CD4-positive, alpha-beta T cell treated with Interleukin-6 at 100 ng/mL for 8 hours (primary cell): ENCODE measurements at regions not wholly inside any gene's neighbourhood (a gene's known extent, or its start where the extent isn't known, plus 50 kb on each side); places are given as distances from the start of the nearest gene placed in this dataset.

Experiments
- DNase-seq: peaks from one replicate; pipeline ENCODE4 v3.0.0-alpha.2; 2020; ENCODE audit warnings: mixed read lengths, low spot score

DNA sequence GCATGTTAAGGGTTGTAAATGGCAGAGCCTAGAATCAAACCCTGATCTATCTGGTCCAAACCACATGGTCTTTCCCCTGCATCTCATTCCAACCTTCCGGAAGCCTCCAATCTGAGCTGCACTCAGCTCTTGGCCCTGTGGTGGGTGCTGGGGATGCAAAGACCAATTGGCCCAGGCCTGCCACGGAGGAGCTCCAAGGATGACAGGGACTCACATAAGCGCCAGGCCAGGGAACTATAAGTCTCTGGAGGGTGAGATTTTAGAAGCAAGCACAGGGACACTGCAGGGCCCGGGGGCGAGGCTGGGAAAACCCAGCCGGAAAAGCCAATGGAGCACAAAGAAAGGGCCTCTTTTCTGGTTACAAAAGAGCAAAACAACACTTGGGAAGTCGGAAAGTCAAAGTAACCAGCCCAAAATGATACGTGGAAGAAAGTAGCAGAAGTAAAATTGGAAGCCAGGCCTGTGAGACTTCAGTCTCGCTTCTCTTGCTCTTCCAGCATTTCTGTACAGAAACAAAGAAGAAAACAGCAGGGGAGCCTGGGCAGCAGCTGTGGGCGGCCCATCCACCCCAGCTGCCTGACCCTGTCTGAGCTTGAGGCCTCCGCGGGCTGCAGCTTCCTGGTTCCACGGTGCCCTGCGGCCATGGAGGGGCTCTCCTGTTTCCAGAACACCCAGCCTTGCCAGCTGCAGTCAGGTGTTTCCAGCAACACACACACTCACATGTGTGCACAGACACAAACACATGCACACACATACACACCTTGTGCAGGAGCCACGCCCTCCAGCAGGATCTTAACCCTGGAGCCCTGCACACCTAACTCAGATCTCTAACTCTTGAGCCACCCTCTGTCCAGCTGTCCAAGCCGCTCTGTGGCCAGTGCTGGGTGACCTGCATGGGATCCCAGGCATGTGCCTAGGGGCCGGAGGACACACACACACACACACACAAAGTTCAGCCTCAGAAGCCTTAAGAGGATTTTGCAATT, 178.2 kb downstream of the BCL11B start:
- DNase-seq, result no peak

DNA sequence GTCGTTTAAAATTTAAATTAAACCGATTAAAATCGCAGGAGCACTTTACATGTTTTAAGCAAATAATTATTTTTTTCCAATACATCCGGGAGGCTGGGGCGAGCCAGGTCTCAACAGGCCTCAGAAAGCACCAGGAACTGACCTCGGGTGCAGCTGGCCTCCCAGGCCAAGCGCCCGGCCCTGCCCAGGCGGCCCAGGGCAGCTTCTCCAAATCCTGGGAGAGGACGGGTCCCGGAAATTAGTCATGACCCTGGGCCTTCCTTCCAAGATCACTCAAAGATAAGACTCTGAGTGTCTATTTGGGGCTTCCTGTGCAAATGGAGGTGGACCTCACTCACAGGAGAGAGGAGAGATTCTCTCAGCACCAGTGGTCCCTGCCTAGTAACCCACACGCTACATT, 177.1 kb downstream of the BCL11B start:
- DNase-seq, result no peak

DNA sequence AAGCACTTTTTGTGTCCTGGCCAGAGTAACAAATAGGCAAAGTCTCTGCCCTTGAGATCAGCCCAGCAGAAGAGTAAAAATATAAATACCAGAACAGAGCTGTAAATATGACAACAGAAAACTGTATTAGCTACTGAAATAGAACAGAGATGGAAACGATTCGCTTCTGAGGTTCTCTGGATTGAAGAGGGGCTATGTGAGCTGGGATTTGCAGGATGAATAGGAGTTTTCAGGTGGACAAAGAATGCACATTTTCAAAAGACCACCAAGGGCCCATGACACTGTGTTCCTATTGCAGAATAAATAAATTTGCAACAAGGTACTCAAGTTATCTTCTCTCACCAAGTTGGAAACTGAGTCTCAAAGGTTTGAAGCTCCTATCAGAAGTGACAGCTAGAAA, 176.6 kb downstream of the BCL11B start:
- no peak for DNase-seq

DNA sequence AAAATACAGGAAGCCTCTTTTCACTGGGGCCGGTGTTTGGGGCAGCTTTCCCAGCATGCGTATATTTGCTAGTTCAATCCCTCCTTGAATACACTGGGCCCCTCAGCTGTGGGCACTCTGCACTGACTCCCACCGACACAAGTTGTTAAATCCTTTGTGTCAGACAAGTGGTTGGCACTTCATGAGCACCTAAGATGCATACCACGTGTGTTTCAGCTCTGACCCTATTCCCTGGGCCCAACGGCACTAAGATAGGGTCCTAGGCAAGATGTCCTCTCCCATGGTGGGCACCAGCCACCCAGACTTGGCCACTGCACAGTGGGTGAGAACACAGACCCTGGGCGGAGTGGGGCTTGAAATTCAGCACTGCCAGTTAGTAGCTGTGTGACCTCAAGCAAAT, 173.8 kb downstream of the BCL11B start:
- DNase-seq, result no peak

DNA sequence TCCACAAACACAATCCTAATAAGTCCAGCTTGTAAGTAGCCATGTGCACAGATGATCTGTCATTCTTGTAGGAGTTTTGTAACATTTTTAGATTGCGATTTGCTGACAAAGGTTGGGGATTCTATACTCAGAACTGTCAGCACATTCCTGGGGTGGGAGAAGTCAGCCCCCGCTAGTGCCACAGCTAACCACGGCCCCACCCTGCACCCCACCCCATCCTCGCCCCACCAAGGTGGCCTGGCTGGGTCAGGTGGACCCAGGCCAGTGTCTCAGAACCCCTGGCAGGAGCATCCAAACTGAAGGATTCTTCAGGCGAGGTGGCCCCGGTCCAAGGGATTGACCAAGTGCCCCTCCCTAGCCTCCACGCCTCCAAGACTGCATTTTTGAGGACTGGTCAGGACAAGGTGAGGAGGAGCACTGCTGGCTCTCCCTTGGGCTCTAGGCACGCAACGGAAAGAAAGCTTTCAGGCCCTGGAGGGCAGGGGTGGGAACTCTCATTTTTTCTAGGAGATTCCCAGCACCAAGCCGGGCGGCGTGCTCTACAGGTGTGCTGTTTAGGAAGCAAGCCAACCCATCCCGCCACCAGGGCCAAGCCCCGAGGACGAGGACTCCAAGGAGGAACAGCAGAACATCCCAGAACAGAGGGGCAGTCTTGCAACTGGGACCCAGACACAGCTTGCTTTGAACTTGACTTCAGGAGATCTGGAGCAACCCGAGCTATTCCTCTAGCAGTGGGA, 172.8 kb downstream of the BCL11B start:
- DNase-seq, result no peak

DNA sequence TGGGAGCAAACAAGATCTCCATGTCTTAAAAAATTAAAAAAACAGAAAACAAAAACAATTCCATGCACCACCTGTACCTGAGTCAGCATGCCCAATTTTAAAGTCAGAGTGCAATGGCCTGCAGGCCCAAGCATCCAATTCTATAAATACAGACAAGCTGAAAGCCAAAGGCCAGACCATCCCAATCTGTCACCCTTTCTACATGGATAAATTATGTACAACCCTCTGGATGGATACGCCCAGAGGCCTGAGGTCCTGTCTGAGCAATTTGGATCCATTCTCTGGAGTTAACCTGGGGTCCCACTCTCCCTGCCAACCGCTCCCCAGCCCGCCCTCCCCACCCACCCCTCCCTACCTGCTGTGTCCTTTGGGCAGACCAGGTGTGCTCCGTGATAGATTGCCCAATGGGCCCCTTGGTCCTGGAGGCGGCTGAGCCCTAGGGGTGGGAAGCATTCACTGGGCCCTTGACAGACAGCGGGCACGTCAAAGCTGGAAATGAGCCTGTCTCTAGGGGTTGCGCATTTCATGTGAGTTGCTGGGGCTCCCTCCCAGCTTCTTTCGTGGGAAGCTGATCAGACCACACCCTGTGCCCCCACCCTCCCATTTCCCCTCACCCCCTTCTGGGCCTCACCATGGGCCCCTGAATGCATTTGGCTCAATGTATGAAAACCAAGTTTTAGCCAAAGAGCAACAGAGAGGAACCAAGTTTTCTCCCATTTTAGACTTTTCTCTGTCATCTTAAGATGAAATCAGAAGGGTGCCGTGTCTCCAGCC, 171.3 kb downstream of the BCL11B start:
- DNase-seq, result no peak

DNA sequence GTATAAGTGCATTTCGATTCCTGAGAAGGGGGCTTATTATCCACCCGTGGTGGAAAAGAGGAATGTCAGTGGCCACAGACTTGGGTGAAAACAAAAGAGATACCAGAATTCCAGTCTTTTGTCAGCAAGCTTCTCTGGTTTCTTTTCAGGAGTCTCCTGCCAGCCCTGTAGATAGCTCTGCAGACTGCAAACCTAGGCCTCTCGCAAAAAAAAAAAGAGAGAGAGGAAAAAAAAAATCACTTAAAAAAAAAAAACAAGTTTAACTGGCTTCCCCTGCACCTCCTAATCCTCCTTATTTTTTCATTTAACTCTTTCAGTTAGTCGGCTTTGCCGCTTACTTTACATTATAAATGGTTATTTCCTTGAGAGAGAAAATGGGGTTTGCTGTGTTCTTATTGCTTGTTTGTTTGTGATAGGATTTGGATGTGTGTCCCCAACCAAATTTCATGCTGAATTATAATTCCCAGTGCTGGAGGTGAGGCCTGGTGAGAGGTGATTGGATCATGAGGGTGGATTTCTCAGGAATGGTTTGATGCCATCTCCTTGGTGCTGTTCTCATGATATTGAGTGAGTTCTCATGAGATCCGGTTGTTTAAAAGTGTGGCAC, 170.0 kb downstream of the BCL11B start:
- DNase-seq, result no peak

DNA sequence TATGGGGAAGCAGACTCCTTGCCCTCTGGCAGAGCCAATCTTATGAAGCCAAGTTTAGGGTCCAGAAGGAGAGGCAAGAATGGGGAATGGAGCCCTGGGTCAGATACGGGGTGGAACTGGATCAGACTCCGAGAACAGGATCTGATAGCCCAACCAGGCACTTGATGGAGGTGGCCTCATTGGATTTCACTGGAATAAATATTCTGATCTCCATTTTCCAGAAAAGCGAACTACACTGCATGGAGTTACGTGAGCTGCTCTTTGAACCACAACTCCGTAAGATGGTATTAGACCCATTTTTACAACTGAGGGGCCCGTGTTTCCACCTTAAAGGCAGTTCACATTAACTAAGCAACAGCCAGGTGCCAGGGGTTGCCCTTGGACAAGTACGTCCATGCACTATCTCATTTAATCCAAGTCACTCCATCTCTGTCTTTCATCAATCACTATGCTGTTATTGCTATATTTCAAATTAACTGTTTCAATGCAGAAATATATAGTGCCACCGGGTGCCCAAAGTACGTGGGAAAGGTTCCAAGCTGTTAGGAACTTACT, 155.2 kb downstream of the BCL11B start:
- DNase-seq, result no peak

DNA sequence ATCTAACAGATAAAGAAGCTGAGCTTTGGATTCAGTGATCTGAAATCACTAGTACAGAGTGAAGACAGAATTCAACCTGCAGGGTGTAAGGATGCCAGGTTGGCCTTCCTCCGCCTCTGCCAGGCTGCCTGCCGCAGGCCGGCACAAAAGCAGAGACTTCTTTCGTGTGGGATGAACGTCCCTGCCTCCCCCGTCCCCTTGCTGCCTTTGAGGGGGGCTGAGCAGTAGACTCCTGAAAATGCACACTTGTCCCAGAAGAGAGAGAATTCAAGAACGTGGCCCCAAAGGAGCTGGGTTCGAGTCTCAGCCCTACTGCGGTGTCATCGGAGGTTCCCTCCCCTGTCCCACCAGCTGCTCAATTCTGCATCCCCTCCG, 154.3 kb downstream of the BCL11B start:
- DNase-seq, result no peak

DNA sequence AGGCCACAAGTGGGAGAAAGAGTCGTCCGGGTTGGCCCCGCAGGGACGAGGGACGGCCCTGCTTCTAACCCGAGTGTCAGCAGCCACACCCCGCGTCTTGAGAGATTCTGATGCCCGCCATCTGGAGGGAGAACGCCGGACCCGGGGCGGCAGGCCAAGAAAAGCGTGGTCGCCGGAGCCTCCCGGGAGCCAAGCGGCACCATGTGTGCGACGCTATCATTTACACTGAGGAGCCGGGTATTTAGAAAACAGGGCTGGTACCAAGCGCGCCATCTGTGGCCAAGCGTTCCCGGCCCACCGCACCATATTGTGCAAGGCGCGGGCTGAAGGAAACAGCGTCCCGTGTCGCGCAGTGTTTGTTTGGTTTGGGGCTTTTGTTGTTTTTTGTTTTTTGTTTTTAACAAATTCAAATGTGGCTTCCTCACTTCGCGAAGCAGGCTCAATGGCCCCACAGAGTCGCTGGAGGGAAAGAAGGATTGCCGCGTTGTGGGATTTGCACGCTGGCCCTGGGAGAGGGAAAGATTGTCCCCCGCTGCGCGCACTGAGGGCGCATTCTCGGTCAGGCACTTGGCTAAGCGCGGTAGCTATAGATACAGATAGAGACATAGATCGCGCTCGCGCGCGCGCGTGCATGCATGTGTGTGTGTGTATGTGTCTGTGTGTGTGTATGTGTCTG, 153.8 kb downstream of the BCL11B start:
- no peak for DNase-seq

DNA sequence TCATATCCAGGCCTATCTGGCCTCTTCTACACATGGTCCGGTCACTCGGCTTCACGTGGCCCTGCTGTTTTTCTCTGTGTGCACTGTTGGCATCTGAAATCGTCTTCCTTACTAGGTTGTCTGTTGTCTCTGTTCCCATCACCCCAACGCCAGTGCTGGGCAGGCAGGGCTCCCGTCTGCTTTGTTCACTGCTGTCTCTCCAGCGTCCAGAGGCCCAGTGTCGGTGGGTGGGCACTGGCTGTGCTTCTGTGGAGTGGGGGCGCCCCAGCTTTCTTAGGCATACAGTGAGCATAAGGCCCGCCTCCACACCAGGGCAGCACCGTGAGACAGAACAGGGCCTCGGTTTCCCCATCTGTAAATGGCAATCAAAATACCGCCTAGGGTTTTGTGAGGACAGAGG, 153.1 kb downstream of the BCL11B start:
- DNase-seq, result no peak
